ENCODE measurements at regions not wholly inside any gene's neighbourhood (a gene's known extent, or its start where the extent isn't known, plus 50 kb on each side); places are given as distances from the start of the nearest gene placed in this dataset.

GRCh38 chr20:56928007-56928406, 298.9 kb downstream of the TFAP2C start:
- no peak overlapping the region for H3K27ac ChIP-seq
- 6 to 8% methylated on average over 3 to 5 of the region's 5 CpGs for WGBS, 2 donors
- H3K36me3 ChIP-seq = no peaks in the 10 kb centered on the region
- DNase-seq = no peak
- TF ChIP-seq CTCF (IDR thresholded peaks at IDR 0.05) = no peak
- H3K9me3 ChIP-seq = no peaks in the 10 kb centered on the region
- peaks cover 0 to 16% (median 11%) of the 10 kb centered on the region in 9 donors for H3K4me1 ChIP-seq
- no peak overlapping the region for H3K4me3 ChIP-seq
- intact Hi-C loops (cut with DNase I) = no loop called here
- H3K27me3 ChIP-seq = peaks cover 21 to 94% (median 86%) of the 10 kb centered on the region in 7 donors
- no peak for ATAC-seq

GRCh38 chr20:56929606-56930005, 300.5 kb downstream of the TFAP2C start:
- H3K9me3 ChIP-seq = no peaks in the 10 kb centered on the region
- no peak for DNase-seq
- WGBS, 2 donors = 14 to 15% methylated on average over 7 of the region's 7 CpGs

GRCh38 chr20:56930876-56931275, 301.8 kb downstream of the TFAP2C start:
- WGBS, 2 donors = 75 to 87% methylated on average over 6 of the region's 6 CpGs
- intact Hi-C loops (cut with DNase I) = no loop called here
- peaks cover 15 to 70% (median 63%) of the 10 kb centered on the region in 7 donors for H3K27me3 ChIP-seq

More at GRCh38 chr20:56929606-56930005, 300.5 kb downstream of the TFAP2C start:
- Histone ChIP-seq H3K4me3 (no peak overlapping the region), H3K27me3 (peaks cover 21 to 81% (median 70%) of the 10 kb centered on the region in 7 donors), H3K27ac (no peak overlapping the region), H3K36me3 (no peaks in the 10 kb centered on the region), H3K4me1 (peaks cover 0 to 15% (median 11%) of the 10 kb centered on the region in 9 donors)
- TF ChIP-seq CTCF (IDR thresholded peaks at IDR 0.05) = no peak
- ATAC-seq = no peak
- intact Hi-C loops (cut with DNase I) = no loop called here

GRCh38 chr20:56932575-56933330, 303.6 kb downstream of the TFAP2C start:
- DNase-seq = no peak
- H3K4me1 ChIP-seq = no peaks in the 10 kb centered on the region
- intact Hi-C loops (cut with DNase I) = no loop called here
- TF ChIP-seq CTCF (IDR thresholded peaks at IDR 0.05) = no peak
- peaks cover 11 to 68% (median 55%) of the 10 kb centered on the region in 7 donors for H3K27me3 ChIP-seq
- no peak for ATAC-seq
- H3K4me3 ChIP-seq = no peak overlapping the region
- no peaks in the 10 kb centered on the region for H3K36me3 ChIP-seq
- H3K9me3 ChIP-seq = no peaks in the 10 kb centered on the region
- 82 to 90% methylated on average over 6 of the region's 6 CpGs for WGBS, 2 donors
- no peak overlapping the region for H3K27ac ChIP-seq

More at GRCh38 chr20:56930876-56931275, 301.8 kb downstream of the TFAP2C start:
- TF ChIP-seq CTCF (IDR thresholded peaks at IDR 0.05) = no peak
- Histone ChIP-seq H3K36me3 (no peaks in the 10 kb centered on the region), H3K9me3 (no peaks in the 10 kb centered on the region), H3K4me1 (peaks cover 0 to 2% (median under 1%) of the 10 kb centered on the region in 9 donors), H3K27ac (no peak overlapping the region), H3K4me3 (no peak overlapping the region)
- no peak for ATAC-seq
- no peak for DNase-seq
